ENCODE measurements at regions not wholly inside any gene's neighbourhood (a gene's known extent, or its start where the extent isn't known, plus 50 kb on each side); places are given as distances from the start of the nearest gene placed in this dataset.

DNA sequence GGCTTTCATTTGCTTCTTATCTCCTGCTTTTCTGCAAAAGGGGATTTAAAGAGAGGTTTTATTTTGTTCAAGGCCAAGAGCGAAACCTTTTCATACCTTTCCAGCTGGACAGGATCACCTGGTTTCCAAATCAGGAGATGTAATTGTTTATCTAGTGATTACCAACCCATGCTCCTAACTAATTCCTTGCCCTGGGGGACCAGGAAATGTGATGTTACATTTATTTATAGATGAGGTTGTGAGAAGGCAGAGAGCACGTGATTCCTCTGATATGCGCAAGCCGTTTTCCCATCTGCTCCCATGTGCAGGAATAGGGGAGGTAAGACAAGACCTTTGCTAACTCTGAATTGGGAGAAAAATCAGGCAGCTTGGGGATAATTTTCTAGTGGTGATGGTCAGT lies 507.2 kb upstream of the LARGE1 start:
- no peak for TF ChIP-seq POLR2A (IDR thresholded peaks at IDR 0.05; ENCODE audit: low read length)
- no peak for TF ChIP-seq GATA1 (IDR thresholded peaks at IDR 0.05; ENCODE audit: low read depth, low read length)
- no peak for DNase-seq

DNA sequence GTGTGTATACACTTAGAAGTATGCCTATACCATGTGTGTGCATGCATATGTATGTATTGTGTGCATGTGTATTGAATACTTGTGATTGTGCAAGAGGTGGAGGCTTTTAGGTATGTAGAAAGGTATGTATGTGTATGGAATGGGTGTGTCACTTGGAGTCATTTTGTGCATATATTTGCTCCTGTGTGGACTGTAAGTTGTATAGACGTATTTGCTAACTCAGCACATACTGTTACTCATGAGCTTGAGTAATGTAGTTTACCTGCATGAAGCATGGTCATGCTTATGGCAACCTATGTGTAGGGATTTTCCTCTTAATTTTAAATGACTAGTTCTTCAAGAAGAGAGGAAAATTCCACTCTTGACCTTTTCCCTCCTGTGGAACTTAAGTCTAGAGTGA lies 507.6 kb upstream of the LARGE1 start:
- DNase-seq, result no peak
- TF ChIP-seq POLR2A (IDR thresholded peaks at IDR 0.05; ENCODE audit: low read length), result no peak
- TF ChIP-seq GATA1 (IDR thresholded peaks at IDR 0.05; ENCODE audit: low read depth, low read length), result no peak

DNA sequence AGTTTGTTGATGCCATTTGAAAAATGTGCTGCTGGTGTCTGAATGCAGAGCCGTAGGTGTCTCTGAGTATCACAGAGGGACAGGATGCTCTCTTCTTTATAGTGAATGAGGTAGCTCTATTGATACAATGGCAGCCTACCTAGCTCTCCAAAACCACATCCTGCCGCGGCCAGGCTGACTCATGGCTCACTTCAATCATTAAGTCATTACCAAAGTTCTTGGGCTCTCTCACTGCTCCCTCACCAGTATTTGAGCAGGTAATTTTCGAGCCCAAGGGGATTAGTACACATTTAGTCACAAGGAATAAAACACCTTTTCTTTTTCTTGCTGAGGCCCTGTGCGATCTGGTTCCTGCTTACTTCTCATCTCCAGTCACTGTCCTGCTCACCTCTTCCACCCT lies 509.0 kb upstream of the LARGE1 start:
- no peak for DNase-seq
- TF ChIP-seq POLR2A (IDR thresholded peaks at IDR 0.05; ENCODE audit: low read length) (no peak), GATA1 (IDR thresholded peaks at IDR 0.05; ENCODE audit: low read depth, low read length) (no peak)

DNA sequence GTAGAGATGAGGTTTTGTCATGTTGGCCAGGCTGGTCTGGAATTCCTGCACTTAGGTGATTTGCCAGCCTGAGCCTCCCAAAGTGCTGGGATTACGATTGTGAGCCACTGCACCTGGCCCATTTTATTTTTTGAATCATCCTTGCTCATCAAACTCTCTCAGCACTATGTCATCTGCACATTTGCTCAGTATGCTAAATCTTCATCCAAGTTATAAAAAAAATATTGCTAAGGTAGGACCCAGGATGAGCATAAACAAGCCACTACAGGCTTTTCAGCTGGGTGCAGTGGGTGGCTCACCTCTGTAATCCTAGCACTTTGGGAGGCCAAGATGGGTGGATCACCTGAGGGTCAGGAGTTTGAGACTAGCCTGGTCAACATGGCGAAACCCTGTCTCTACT lies 510.1 kb upstream of the LARGE1 start:
- TF ChIP-seq GATA1 (IDR thresholded peaks at IDR 0.05; ENCODE audit: low read depth, low read length) (no peak), POLR2A (IDR thresholded peaks at IDR 0.05; ENCODE audit: low read length) (no peak)
- no peak for DNase-seq

DNA sequence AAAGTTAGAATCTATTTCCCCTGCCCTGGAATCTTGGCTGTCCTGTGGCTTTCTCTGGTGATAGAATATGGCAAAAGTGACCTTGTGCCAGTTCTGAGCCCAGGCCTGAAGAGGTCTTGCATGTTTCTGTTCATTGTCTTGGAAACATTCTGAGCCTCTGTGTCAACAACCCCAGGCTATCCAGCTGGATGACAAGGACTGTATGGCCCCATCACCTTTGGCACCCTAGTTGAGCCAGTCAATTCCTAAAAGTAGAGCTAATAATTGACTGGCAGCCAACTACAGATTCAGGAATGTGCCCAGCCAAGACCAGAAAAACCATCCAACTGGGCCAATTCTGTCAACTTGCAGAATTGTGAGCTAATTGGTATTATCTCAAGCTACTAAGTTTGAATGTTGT lies 514.1 kb upstream of the LARGE1 start:
- no peak for DNase-seq
- TF ChIP-seq GATA1 (IDR thresholded peaks at IDR 0.05; ENCODE audit: low read depth, low read length), result no peak
- TF ChIP-seq POLR2A (IDR thresholded peaks at IDR 0.05; ENCODE audit: low read length), result no peak

DNA sequence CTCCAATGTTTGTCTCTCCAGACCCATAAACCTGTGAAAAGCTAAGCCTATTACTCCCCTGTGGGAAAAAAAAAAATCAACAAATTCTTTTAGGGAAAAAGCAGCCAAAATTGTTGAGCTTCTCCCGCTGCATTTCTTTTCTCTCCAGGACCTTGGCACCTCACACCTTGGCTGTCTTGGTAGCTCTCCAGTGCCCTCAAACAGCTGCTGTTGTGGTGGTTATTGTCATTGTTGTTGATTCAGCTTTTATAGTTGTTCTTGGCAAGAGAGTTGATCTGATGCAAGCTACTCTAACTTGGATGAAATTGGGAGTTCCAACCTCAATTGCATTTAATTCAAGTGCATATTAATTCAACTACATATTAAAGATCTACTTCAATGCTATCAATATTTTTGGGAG lies 516.9 kb upstream of the LARGE1 start:
- no peak for TF ChIP-seq POLR2A (IDR thresholded peaks at IDR 0.05; ENCODE audit: low read length)
- TF ChIP-seq GATA1 (IDR thresholded peaks at IDR 0.05; ENCODE audit: low read depth, low read length), result no peak
- DNase-seq, result no peak

DNA sequence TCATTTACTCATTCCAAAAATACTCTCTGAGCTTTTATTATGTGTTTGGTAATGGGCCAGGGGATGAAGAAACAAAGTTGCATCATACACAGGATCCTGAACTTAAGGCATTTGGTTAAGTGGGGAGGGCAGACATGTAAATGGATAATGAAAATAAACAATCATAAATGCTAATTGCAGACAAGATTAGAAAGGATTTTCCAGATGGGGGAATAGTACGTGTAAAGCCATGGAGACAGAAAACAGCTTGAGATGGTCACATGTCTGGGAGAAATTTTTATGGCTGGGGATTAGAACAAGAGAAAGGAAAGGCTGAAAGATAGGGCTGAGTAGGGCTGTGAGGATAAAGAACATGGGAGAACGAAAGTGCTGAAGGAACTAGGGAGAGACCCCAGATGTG lies 534.3 kb upstream of the LARGE1 start:
- TF ChIP-seq POLR2A (IDR thresholded peaks at IDR 0.05; ENCODE audit: low read length), result no peak
- TF ChIP-seq GATA1 (IDR thresholded peaks at IDR 0.05; ENCODE audit: low read depth, low read length), result no peak
- no peak for DNase-seq

DNA sequence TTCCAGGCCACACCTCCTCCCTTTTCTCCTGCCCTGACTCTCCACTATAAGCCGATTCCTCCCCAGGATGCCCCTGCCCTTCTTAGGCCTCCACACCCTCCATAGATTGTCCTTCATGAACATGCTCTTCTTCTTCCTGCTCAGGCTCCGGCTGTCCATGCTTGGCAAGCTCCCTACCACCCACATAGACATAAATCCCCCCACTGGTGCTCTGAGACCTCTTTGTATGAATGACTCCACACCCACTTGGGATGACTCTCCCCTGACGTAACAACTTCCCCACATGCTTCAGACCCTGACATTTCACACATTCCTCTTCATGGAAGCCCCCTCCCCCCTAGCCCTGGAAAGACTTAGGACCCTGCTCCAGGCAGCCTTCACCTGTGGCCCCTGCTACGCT lies 542.5 kb upstream of the LARGE1 start:
- no peak for TF ChIP-seq POLR2A (IDR thresholded peaks at IDR 0.05; ENCODE audit: low read length)
- no peak for TF ChIP-seq GATA1 (IDR thresholded peaks at IDR 0.05; ENCODE audit: low read depth, low read length)
- DNase-seq, result no peak

DNA sequence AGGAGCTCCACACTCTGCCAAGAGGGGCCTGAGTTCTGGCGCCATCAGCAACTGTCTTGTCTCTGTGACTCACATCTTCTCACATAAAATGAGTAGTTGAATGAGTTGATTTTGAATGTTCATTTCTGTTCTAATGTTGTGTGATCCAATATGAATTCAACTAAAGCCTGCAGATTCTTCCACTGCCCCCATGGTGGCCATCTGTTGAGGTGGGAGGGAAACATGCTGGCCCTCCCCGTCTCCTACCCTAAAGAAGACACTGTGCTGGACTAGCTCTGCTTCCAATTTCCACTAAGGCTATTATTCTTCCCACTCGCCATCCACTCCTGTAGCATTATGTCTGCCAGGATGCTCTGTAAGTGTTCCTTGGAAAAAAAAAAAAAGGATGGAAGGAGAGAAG lies 555.6 kb upstream of the LARGE1 start:
- DNase-seq, result no peak
- no peak for TF ChIP-seq POLR2A (IDR thresholded peaks at IDR 0.05; ENCODE audit: low read length)
- no peak for TF ChIP-seq GATA1 (IDR thresholded peaks at IDR 0.05; ENCODE audit: low read depth, low read length)

DNA sequence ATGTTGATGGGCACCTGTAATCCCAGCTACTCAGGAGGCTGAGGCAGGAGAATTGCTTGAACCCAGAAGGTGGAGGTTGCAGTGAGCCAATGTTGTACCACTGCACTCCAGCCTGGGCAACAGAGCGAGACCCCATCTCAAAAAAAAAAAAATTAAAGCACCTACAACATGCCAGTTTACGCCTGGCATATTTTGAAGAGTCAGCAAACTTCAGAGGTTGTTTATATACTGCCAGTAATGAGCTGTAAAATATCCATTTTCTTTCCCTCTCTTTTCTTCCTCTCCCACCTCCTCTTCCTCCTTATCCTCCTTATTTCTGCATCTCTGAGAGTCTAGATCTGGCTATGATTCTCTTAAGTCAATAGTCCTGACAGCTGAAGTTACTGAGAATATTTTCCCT lies 556.5 kb upstream of the LARGE1 start:
- TF ChIP-seq GATA1 (IDR thresholded peaks at IDR 0.05; ENCODE audit: low read depth, low read length), result no peak
- no peak for TF ChIP-seq POLR2A (IDR thresholded peaks at IDR 0.05; ENCODE audit: low read length)
- DNase-seq, result no peak

DNA sequence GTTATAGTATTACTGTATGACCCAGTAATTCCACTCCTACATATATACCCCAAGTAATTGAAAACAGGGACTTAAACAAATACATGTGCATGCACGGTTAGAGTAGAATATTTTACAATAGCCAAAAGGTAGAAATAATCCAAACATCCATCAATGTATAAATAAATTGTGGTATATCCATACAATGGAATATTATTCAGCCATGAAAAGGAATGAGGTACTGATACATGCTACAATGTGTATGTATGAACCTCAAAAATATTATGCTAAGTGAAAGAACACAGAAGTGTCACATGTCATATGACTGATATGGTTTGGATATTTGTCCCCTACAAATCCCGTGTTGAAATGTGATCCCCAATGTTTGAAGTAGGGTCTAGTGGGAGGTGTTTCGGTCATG lies 560.8 kb upstream of the LARGE1 start:
- DNase-seq, result no peak
- no peak for TF ChIP-seq GATA1 (IDR thresholded peaks at IDR 0.05; ENCODE audit: low read depth, low read length)
- no peak for TF ChIP-seq POLR2A (IDR thresholded peaks at IDR 0.05; ENCODE audit: low read length)

DNA sequence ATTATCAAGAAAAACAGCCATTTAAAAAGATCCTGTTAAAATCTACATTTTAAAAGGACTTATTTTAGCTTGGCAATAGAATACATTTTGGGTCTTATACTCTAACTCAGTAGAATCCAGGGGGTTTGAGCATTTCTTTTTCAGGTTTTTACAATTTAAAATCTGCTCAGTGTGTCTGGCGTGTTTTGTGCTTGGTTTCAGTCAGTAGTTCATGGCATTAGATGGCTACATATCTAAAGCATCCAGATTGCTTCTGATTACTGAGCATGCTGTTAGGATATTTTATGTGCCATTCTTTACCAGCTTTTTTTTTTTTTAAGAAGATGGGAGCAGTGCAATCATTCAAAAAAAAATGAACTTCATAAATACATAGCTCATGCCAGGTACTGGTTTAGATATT lies 566.1 kb upstream of the LARGE1 start:
- DNase-seq, result no peak
- TF ChIP-seq POLR2A (IDR thresholded peaks at IDR 0.05; ENCODE audit: low read length), result no peak
- TF ChIP-seq GATA1 (IDR thresholded peaks at IDR 0.05; ENCODE audit: low read depth, low read length), result no peak

DNA sequence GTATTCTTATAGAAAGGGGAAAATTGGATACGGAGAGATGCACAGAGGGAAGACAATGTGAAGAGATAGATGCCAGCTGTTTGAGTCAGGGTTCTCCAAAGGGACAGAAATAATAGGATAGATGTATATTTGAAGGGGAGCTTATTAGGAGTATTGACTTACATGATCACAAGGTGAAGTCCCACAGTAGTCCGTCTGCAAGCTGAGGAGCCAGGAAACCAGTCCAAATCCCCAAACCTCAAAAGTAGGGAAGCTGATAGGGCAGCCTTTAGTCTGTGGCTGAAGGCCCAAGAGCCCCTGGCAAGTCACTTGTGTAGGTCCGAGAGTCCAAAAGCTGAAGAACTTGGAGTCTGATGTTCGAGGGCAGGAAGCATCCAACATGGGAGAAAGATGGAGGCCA lies 569.6 kb upstream of the LARGE1 start:
- no peak for TF ChIP-seq GATA1 (IDR thresholded peaks at IDR 0.05; ENCODE audit: low read depth, low read length)
- TF ChIP-seq POLR2A (IDR thresholded peaks at IDR 0.05; ENCODE audit: low read length), result no peak
- DNase-seq, result no peak

DNA sequence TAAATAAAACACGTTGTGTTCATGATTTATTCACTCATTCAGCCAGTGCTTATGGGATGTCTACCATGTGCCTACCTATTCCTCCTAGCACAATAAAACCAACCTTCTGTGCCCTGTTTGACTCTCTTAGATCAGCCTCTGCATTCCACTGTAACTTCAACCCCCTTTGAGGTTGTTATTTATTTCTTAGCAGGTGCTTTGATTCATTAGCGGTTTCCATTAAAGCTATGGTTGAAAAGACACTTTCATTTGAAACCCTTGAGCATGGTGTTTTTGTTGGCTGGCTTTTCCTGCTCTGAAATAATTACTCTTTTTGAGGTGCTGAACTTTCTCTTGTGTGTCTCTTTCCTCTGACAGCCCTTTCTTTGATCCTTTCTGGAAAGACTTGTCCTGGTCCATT lies 570.6 kb upstream of the LARGE1 start:
- DNase-seq, result no peak
- TF ChIP-seq POLR2A (IDR thresholded peaks at IDR 0.05; ENCODE audit: low read length) (no peak), GATA1 (IDR thresholded peaks at IDR 0.05; ENCODE audit: low read depth, low read length) (no peak)

DNA sequence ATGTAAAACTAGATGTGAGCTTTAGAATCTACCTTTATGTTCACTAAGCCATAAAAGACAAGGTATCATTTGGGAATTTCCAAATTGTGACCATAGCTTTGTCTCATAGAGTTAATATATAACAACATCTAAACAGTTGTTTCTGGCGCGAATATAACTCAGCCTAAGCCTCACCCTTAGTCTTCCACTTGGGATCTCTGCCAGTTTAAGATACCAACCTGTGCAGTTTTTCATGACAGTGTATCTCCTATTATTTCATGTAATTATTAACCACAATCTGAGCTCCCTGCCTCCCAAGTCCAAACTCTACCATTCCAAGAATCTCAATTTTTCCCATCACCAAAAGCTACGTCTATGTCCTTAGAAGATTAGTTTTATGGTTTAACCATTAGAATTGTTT lies 572.5 kb upstream of the ISX start:
- TF ChIP-seq POLR2A (IDR thresholded peaks at IDR 0.05; ENCODE audit: low read length) (no peak), GATA1 (IDR thresholded peaks at IDR 0.05; ENCODE audit: low read depth, low read length) (no peak)
- no peak for DNase-seq

DNA sequence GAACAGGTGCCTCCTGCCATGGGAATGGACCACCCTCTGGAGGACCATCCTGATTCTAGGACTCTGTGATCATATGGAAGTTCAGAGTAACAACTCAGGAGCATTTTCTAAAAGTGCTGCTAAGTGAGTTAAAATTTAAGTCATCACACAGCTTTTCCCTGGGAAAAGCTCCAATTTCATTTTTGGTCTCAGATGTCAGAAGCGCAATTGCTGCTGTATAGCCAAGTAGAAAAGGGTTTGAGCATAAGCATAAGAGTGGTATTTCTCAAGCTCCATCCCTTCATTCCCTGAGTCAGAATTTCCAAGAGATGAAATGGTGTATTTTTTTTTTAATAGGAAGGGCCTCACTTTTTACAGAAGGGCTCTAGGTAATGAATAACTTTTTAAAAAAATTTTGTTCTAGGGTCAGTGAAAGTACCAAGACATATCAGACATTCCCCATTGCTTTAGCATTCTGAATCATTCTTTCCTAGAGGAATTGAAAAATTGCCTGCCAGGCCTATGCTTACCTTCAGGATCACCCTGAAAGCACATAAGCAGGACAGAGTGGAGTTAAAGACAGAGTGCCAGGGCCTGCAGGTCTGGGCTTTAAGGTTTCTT lies 564.5 kb upstream of the ISX start:
- DNase-seq, result no peak
- TF ChIP-seq GATA1 (IDR thresholded peaks at IDR 0.05; ENCODE audit: low read depth, low read length) (no peak), POLR2A (IDR thresholded peaks at IDR 0.05; ENCODE audit: low read length) (no peak)

Data from erythroblast (primary cell).